ENCODE measurements at regions not wholly inside any gene's neighbourhood (a gene's known extent, or its start where the extent isn't known, plus 50 kb on each side); places are given as distances from the start of the nearest gene placed in this dataset.
A peak's percentile ranks its signal among the peaks of the same experiment; 100 is the strongest.
"Not testable (repeated sequence)": the region's sequence is repeated elsewhere in the genome, so short reads cannot be mapped to it uniquely, and the experiment has no call there.

- DNase-seq = not testable (repeated sequence)
These were observed 319.2 kb downstream of the SPATA31A1 start for GRCh38 chr9:39674437-39675210.

- DNase-seq = not testable (repeated sequence)
These were observed 319.7 kb downstream of the SPATA31A1 start for GRCh38 chr9:39675211-39675553.

- DNase-seq = not testable (repeated sequence)
These were observed 323.2 kb downstream of the SPATA31A1 start for GRCh38 chr9:39678534-39679263.

GRCh38 chr9:39680694-39681401, 325.4 kb downstream of the SPATA31A1 start:
- not testable (repeated sequence) for DNase-seq

GRCh38 chr9:39728862-39729261, 373.4 kb downstream of the SPATA31A1 start:
- not testable (repeated sequence) for DNase-seq

- not testable (repeated sequence) for DNase-seq
These were observed 389.4 kb downstream of the SPATA31A1 start for GRCh38 chr9:39744898-39745297.

- DNase-seq = not testable (repeated sequence)
These were observed 420.1 kb downstream of the SPATA31A1 start for GRCh38 chr9:39775570-39775969.

GRCh38 chr9:39791356-39791755, 435.9 kb downstream of the SPATA31A1 start:
- DNase-seq = not testable (repeated sequence)

- not testable (repeated sequence) for DNase-seq
These were observed 442.5 kb downstream of the SPATA31A1 start for GRCh38 chr9:39797935-39798334.

- not testable (repeated sequence) for DNase-seq
These were observed 443.8 kb downstream of the SPATA31A1 start for GRCh38 chr9:39799252-39799651.

- DNase-seq = not testable (repeated sequence)
These were observed 447.1 kb downstream of the SPATA31A1 start for GRCh38 chr9:39802561-39802960.

- peak; percentile 34 for DNase-seq
These were observed 454.1 kb downstream of the SPATA31A1 start for GRCh38 chr9:39809401-39810226.

- not testable (repeated sequence) for DNase-seq
These were observed 454.9 kb downstream of the SPATA31A1 start for GRCh38 chr9:39810401-39810800.

GRCh38 chr9:39811615-39812014, 456.1 kb downstream of the SPATA31A1 start:
- not testable (repeated sequence) for DNase-seq

- not testable (repeated sequence) for DNase-seq
These were observed 473.0 kb downstream of the SPATA31A1 start for GRCh38 chr9:39828457-39828856.
